ENCODE measurements at regions not wholly inside any gene's neighbourhood (a gene's known extent, or its start where the extent isn't known, plus 50 kb on each side); places are given as distances from the start of the nearest gene placed in this dataset.

- intact Hi-C loops (cut with DNase I, micrococcal nuclease) = no loop called here
- Mint-ChIP-seq H3K27me3 (no peaks in the 10 kb centered on the region), H3K36me3 (ENCODE audit: low read depth) (no peaks in the 10 kb centered on the region), H3K27ac (no peak overlapping the region), H3K4me1 (ENCODE audit: low read depth) (no peaks in the 10 kb centered on the region), H3K9me3 (no peaks in the 10 kb centered on the region), H3K4me3 (no peak overlapping the region)
- DNase-seq (no peak), ATAC-seq (ENCODE audit: poor library complexity) (no peak)
- ChIA-PET CTCF (no interaction called here), POLR2A (no interaction called here)
- TF ChIP-seq CTCF (IDR thresholded peaks at IDR 0.05) = no peak
- Histone ChIP-seq H3K36me3 (ENCODE audit: insufficient read depth, low read length) (no peaks in the 10 kb centered on the region), H3K27me3 (ENCODE audit: control insufficient read depth in 1 of 2, insufficient read depth in 2 of 2, low read length in 2 of 2) (no peaks in the 10 kb centered on the region), H3K9me3 (ENCODE audit: control insufficient read depth in 1 of 2, insufficient read depth in 1 of 2, low read length in 2 of 2) (peaks cover 0 to 7% of the 10 kb centered on the region in 2 experiments), H3K4me1 (ENCODE audit: insufficient read depth, low read length) (no peaks in the 10 kb centered on the region), H3K27ac (ENCODE audit: low read depth in 1 of 2, low read length in 2 of 2) (no peak overlapping the region), H3K4me3 (ENCODE audit: low read length) (no peak overlapping the region)
These were observed 168.4 kb upstream of the AVPR1A start for GRCh38 chr12:63319386-63319785.

- DNase-seq = no peak
- Histone ChIP-seq H3K27me3 (ENCODE audit: control insufficient read depth in 1 of 2, insufficient read depth in 2 of 2, low read length in 2 of 2) (no peaks in the 10 kb centered on the region), H3K4me1 (ENCODE audit: insufficient read depth, low read length) (no peaks in the 10 kb centered on the region), H3K4me3 (ENCODE audit: low read length) (no peak overlapping the region), H3K9me3 (ENCODE audit: control insufficient read depth in 1 of 2, insufficient read depth in 1 of 2, low read length in 2 of 2) (peaks cover 0 to 7% of the 10 kb centered on the region in 2 experiments), H3K36me3 (ENCODE audit: insufficient read depth, low read length) (no peaks in the 10 kb centered on the region), H3K27ac (ENCODE audit: low read depth in 1 of 2, low read length in 2 of 2) (no peak overlapping the region)
- no peaks in the 10 kb centered on the region for H3K9me3 Mint-ChIP-seq
- no peak for ATAC-seq (ENCODE audit: poor library complexity)
- no peak overlapping the region for H3K27ac Mint-ChIP-seq
- POLR2A ChIA-PET = no interaction called here
- intact Hi-C loops (cut with DNase I, micrococcal nuclease) = no loop called here
- no peaks in the 10 kb centered on the region for H3K4me1 Mint-ChIP-seq (ENCODE audit: low read depth)
- CTCF ChIA-PET = no interaction called here
- H3K36me3 Mint-ChIP-seq (ENCODE audit: low read depth) = no peaks in the 10 kb centered on the region
- no peak for TF ChIP-seq CTCF (IDR thresholded peaks at IDR 0.05)
- H3K4me3 Mint-ChIP-seq = no peak overlapping the region
- H3K27me3 Mint-ChIP-seq = no peaks in the 10 kb centered on the region
These were observed 167.9 kb upstream of the AVPR1A start for GRCh38 chr12:63318933-63319332.

DNA sequence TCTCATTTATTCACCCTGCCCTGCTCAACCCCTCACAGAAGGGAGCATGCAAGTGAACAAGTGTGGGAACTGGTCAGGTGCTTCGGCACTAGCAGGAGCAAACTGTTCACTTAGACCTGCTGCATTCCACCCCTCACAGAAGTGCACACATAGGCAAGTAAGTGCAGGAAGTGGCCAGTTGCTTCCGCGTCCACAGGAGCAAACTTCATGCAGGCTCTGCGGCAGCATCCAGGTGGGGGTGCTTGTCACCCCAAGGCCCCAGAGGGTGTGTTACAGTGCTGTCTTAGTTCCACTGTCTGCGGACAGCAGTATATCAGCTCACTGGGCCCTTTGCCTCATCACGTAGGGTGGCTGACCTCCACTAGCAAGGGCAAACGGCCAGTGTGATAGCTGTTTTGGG is 167.3 kb upstream of the AVPR1A start:
- Mint-ChIP-seq H3K27ac (no peak overlapping the region), H3K27me3 (no peaks in the 10 kb centered on the region), H3K36me3 (ENCODE audit: low read depth) (no peaks in the 10 kb centered on the region), H3K4me3 (no peak overlapping the region), H3K4me1 (ENCODE audit: low read depth) (no peaks in the 10 kb centered on the region), H3K9me3 (no peaks in the 10 kb centered on the region)
- Histone ChIP-seq H3K4me1 (ENCODE audit: insufficient read depth, low read length) (no peaks in the 10 kb centered on the region), H3K27ac (ENCODE audit: low read depth in 1 of 2, low read length in 2 of 2) (no peak overlapping the region), H3K27me3 (ENCODE audit: control insufficient read depth in 1 of 2, insufficient read depth in 2 of 2, low read length in 2 of 2) (no peaks in the 10 kb centered on the region), H3K36me3 (ENCODE audit: insufficient read depth, low read length) (no peaks in the 10 kb centered on the region), H3K9me3 (ENCODE audit: control insufficient read depth in 1 of 2, insufficient read depth in 1 of 2, low read length in 2 of 2) (peaks cover 0 to 7% of the 10 kb centered on the region in 2 experiments), H3K4me3 (ENCODE audit: low read length) (no peak overlapping the region)
- no peak for TF ChIP-seq CTCF (IDR thresholded peaks at IDR 0.05)
- intact Hi-C loops (cut with DNase I, micrococcal nuclease) = no loop called here
- POLR2A ChIA-PET = no interaction called here
- CTCF ChIA-PET = no interaction called here
- DNase-seq = no peak
- ATAC-seq (ENCODE audit: poor library complexity) = no peak
